HepG2 (cell line): ENCODE measurements at regions not wholly inside any gene's neighbourhood (a gene's known extent, or its start where the extent isn't known, plus 50 kb on each side); places are given as distances from the start of the nearest gene placed in this dataset.

Experiments
- ATAC-seq: fragments of 200-7000 bp; cut with Tn5 transposase; 3 replicates; pipeline ENCODE4 v1.9.1; 2020; ENCODE audit warnings: mild to moderate bottlenecking, moderate library complexity
- BruUV-seq: library from RNA; stranded (reverse); fragments of 400-500 nt; replicated peaks from 2 replicates; lab custom pipeline; 2021; lab: Mats Ljungman, UMichigan
- CTCF ChIA-PET: fragments of 300-600 bp; formaldehyde crosslinking; extraction: SDS; loops from one replicate; lab custom pipeline; 2021; ENCODE audit warnings: low total read pairs, inconsistent platforms, low intra/inter-chr PET ratio; lab: Yijun Ruan, JAX
- POLR2A ChIA-PET: fragments of 350-600 bp; sonication (Branson Sonifier 250); formaldehyde crosslinking; loops from one replicate; lab custom pipeline; 2020; ENCODE audit warnings: antibody characterized with exemption, inconsistent platforms; lab: Yijun Ruan, JAX
- DNase-seq: peaks from one replicate; pipeline ENCODE4 v3.0.0-alpha.2; 2015; ENCODE audit warnings: low spot score
- FAIRE-seq: peaks from 3 replicates; lab custom pipeline; 2011; peaks lifted over from hg19 to GRCh38; lab: Jason Lieb, UNC
- H2AFZ ChIP-seq: one replicate; pipeline ENCODE4 v1.6.1; 2011; ENCODE audit warnings: low read length, inconsistent platforms
- H3K27ac ChIP-seq: fragments of 300-600 bp; 3 replicates; pipeline ENCODE4 v1.8.0; 2011; ENCODE audit warnings: mixed run types, mild to moderate bottlenecking, mixed read lengths, low read length, inconsistent platforms; ENCODE audit not compliant: insufficient read depth; ENCODE audit errors: extremely low read length
- H3K27me3 ChIP-seq, 2 experiments: fragments of 200-600 bp in 1 of 2; 2 replicates in 1 of 2; 3 replicates in 1 of 2; pipeline versions ENCODE4 v1.6.0 to v1.8.0; 2011; ENCODE audit warnings: low read length in 2 of 2, mild to moderate bottlenecking in 2 of 2, moderate library complexity in 2 of 2, inconsistent platforms in 1 of 2; ENCODE audit not compliant: insufficient read depth in 2 of 2, control insufficient read depth in 1 of 2
- H3K36me3 ChIP-seq, 2 experiments: fragments of 200-600 bp in 1 of 2; replicated peaks in 1 of 2; 2 replicates in 1 of 2; 3 replicates in 1 of 2; pipeline versions ENCODE4 v1.5.1 to v1.8.0; 2011; ENCODE audit warnings: low read length in 2 of 2, inconsistent platforms in 1 of 2; ENCODE audit not compliant: insufficient read depth in 2 of 2, control insufficient read depth in 1 of 2
- H3K4me1 ChIP-seq: 2 replicates; pipeline ENCODE4 v1.5.1; 2012; ENCODE audit warnings: low read length, inconsistent platforms; ENCODE audit not compliant: insufficient read depth
- H3K4me2 ChIP-seq: 2 replicates; pipeline ENCODE4 v1.6.0; 2011; ENCODE audit warnings: low read depth, low read length, inconsistent platforms
- H3K4me3 ChIP-seq, 3 experiments: fragments of 200-600 bp in 1 of 3; sonication (generic), shearing (Covaris generic) in 1 of 3; replicated peaks in 1 of 3; 2 replicates each; pipeline ENCODE4 v1.5.1; 2011 to 2016; ENCODE audit warnings: low read length in 3 of 3, inconsistent platforms in 2 of 3, low read depth in 2 of 3, mild to moderate bottlenecking in 2 of 3, control low read depth in 1 of 3, mixed read lengths in 1 of 3; ENCODE audit not compliant: insufficient read depth in 1 of 3
- H3K79me2 ChIP-seq: one replicate; pipeline ENCODE4 v1.6.1; 2011; ENCODE audit warnings: low read length, inconsistent platforms; ENCODE audit not compliant: insufficient read depth
- H3K9ac ChIP-seq: 2 replicates; pipeline ENCODE4 v1.6.0; 2011; ENCODE audit warnings: mild to moderate bottlenecking, low read depth, low read length, inconsistent platforms; ENCODE audit not compliant: insufficient read depth
- H3K9me3 ChIP-seq: 2 replicates; pipeline ENCODE4 v1.5.1; 2012; ENCODE audit warnings: mild to moderate bottlenecking, low read length
- H4K20me1 ChIP-seq: 2 replicates; pipeline ENCODE4 v1.6.0; 2011; ENCODE audit warnings: inconsistent platforms, mild to moderate bottlenecking, low read length, moderate library complexity; ENCODE audit not compliant: insufficient read depth
- FOSL2 ChIP-seq: sonication (generic); formaldehyde crosslinking; IDR thresholded peaks from 2 replicates; pipeline ENCODE4 v1.4.0; 2020; ENCODE audit warnings: missing genetic modification reagents
- KDM3A ChIP-seq: IDR thresholded peaks from 2 replicates; pipeline ENCODE4 v1.6.1; 2018; ENCODE audit warnings: low read depth, missing compliant biosample characterization
- NR1H2 ChIP-seq: sonication (generic); formaldehyde crosslinking; IDR thresholded peaks from 2 replicates; pipeline ENCODE4 v1.8.1; 2022; ENCODE audit warnings: low read depth, missing genetic modification reagents, borderline replicate concordance
- SOX13 ChIP-seq, 3 experiments: fragments of 450-650 bp in 1 of 3; sonication (generic) in 1 of 3; formaldehyde crosslinking in 1 of 3; IDR thresholded peaks in 2 of 3; conservative IDR thresholded peaks in 1 of 3; 2 replicates each; pipeline versions ENCODE4 v1.5.0 to v1.6.1; 2016 to 2020; ENCODE audit warnings: antibody characterized with exemption in 1 of 3, mild to moderate bottlenecking in 1 of 3, missing compliant biosample characterization in 1 of 3, missing genetic modification reagents in 1 of 3, moderate library complexity in 1 of 3
- TOE1 ChIP-seq: sonication (generic); formaldehyde crosslinking; IDR thresholded peaks from 2 replicates; pipeline ENCODE4 v1.4.0; 2020; ENCODE audit warnings: mild to moderate bottlenecking, missing genetic modification reagents
- ZFP62 ChIP-seq: sonication (generic); formaldehyde crosslinking; IDR thresholded peaks from 2 replicates; pipeline ENCODE4 v1.4.0; 2020; ENCODE audit warnings: missing genetic modification reagents
- ZKSCAN5 ChIP-seq: sonication (generic); formaldehyde crosslinking; IDR thresholded peaks from 2 replicates; pipeline ENCODE4 v1.5.1; 2020; ENCODE audit warnings: mild to moderate bottlenecking, missing genetic modification reagents
- ZNF124 ChIP-seq: sonication (generic); formaldehyde crosslinking; IDR thresholded peaks from 2 replicates; pipeline ENCODE4 v1.4.0; 2020; ENCODE audit warnings: missing genetic modification reagents
- ZNF143 ChIP-seq: sonication (generic); formaldehyde crosslinking; IDR thresholded peaks from 2 replicates; pipeline ENCODE4 v1.4.0; 2020; ENCODE audit warnings: missing genetic modification reagents
- ZNF17 ChIP-seq: sonication (generic); formaldehyde crosslinking; IDR thresholded peaks from 2 replicates; pipeline ENCODE4 v1.5.0; 2020; ENCODE audit warnings: mild to moderate bottlenecking, missing genetic modification reagents
- ZNF282 ChIP-seq: fragments of 450-650 bp; IDR thresholded peaks from 2 replicates; pipeline ENCODE4 v1.6.1; 2018; ENCODE audit not compliant: partially characterized antibody
- ZNF652 ChIP-seq: IDR thresholded peaks from 2 replicates; pipeline ENCODE4 v1.6.1; 2016; ENCODE audit warnings: low read depth, borderline replicate concordance
- ZNF720 ChIP-seq: sonication (generic); formaldehyde crosslinking; IDR thresholded peaks from 2 replicates; pipeline ENCODE4 v1.4.0; 2020; ENCODE audit warnings: missing genetic modification reagents
- ZNF746 ChIP-seq: sonication (generic); formaldehyde crosslinking; IDR thresholded peaks from 2 replicates; pipeline ENCODE4 v1.8.0; 2022; ENCODE audit warnings: mild to moderate bottlenecking, missing genetic modification reagents
- ZNF773 ChIP-seq: sonication (generic); formaldehyde crosslinking; IDR thresholded peaks from 2 replicates; pipeline ENCODE4 v1.4.0; 2020; ENCODE audit warnings: missing genetic modification reagents, borderline replicate concordance
- ZNF883 ChIP-seq: sonication (generic); formaldehyde crosslinking; IDR thresholded peaks from 2 replicates; pipeline ENCODE4 v1.5.1; 2020; ENCODE audit warnings: mild to moderate bottlenecking, missing genetic modification reagents; ENCODE audit errors: not compliant biosample characterization
- WGBS: methylation state at CpG from one replicate; pipeline ENCODE4 v1.1.6; 2017; ENCODE audit warnings: low lambda C conversion rate; 5-methylcytosine and 5-hydroxymethylcytosine counted together
- in situ Hi-C: cut with HindIII; loops from 2 replicates; pipeline ENCODE4 v1.10.0; 2017; ENCODE audit warnings: low pct_unique_long_range_greater_than_20kb; ENCODE audit not compliant: extremely low pct_ligation_motif_present
- intact Hi-C: fragments of 100-400 bp; cut with micrococcal nuclease; formaldehyde crosslinking; loops from one replicate; pipeline ENCODE4 v1.10.0; 2022; ENCODE audit not compliant: unreplicated experiment
- TF ChIP-seq, protein P1 (sequence below): sonication (generic); formaldehyde crosslinking; conservative IDR thresholded peaks from 2 replicates; pipeline ENCODE4 v1.8.0; 2022; ENCODE audit warnings: mild to moderate bottlenecking, moderate library complexity, missing genetic modification reagents
- TF ChIP-seq, protein P2 (sequence below): sonication (generic); formaldehyde crosslinking; IDR thresholded peaks from 2 replicates; pipeline ENCODE4 v1.5.0; 2020; ENCODE audit warnings: missing genetic modification reagents, mild to moderate bottlenecking, borderline replicate concordance

DNA sequence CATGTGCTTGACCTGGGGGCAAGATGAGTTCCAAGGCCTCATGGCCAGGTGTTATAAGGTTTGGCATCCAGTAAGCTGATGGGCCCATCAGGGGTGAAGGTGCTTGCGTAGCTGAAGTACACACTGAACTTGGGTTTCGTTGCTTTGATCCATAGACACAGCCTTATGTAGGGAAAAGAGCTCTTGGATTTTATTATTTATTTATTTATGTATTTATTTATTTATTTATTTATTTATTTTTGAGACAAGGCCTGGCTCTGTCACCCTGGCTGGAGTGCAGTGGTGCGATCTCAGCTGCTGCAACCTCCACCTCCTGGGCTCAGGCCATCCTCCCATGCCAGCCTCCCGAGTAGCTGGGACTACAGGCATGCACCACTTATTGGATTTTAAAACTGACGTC is 63.2 kb downstream of the FOXD2 start:
- intact Hi-C loops, result no loop called here
- H3K27ac ChIP-seq, result no peak overlapping the region
- DNase-seq (no peak), FAIRE-seq (no peak)
- H3K4me1 ChIP-seq, result no peaks in the 10 kb centered on the region
- POLR2A ChIA-PET, result no interaction called here
- H3K9me3 ChIP-seq, result no peaks in the 10 kb centered on the region
- WGBS, result 46% methylated on average over 5 of the region's 5 CpGs
- no peaks in the 10 kb centered on the region for H3K36me3 ChIP-seq
- H2AFZ ChIP-seq, result no peak overlapping the region
- CTCF ChIA-PET, result no interaction called here
- no peak overlapping the region for H3K9ac ChIP-seq
- peaks cover 0 to 20% of the 10 kb centered on the region in 2 experiments; a peak in 3 of 5 replicates for H3K27me3 ChIP-seq
- no peak overlapping the region for H3K4me3 ChIP-seq
- no peaks in the 10 kb centered on the region for H4K20me1 ChIP-seq
- TF ChIP-seq ZFP62, result no peak
- TF ChIP-seq, all 625 proteins: peak for 0
- BruUV-seq, result no TSS peak
- Histone ChIP-seq H3K4me2 (no peak overlapping the region), H3K79me2 (no peaks in the 10 kb centered on the region)
- in situ Hi-C loops, result no loop called here
- no peak for ATAC-seq

DNA sequence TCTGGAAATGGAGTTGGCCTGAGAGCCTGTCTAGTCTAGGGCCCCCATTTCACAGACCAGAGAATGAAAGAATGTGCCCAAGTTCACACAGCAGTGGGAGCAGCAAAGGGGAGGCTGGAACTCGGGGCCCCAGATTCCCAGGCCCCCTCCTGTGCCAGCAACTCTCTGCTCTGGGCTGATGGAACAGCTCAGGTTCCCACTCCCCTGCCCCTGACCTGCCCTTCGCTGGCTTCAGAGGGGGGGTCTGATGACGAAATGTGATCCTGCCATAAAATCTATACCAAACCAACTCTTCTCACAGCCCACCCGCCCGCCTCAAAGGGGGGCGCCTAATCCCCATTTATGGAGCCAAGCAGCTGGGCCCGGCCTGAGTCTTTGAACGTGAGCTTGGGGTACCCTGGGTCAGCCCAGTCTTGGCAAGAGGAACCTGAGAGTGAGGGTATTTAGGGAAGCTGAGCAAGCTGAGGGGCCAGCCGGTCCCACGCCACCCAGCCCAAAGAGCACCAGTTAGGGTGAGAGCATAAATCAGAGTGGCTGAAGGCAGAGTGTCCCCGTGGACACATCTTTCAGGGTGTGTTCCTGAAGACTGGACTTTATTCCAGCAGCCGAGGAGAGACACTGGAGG is 65.0 kb downstream of the FOXD2 start:
- WGBS, result 28% methylated on average over 10 of the region's 12 CpGs
- Histone ChIP-seq H3K9ac (no peak overlapping the region), H3K4me2 (no peak overlapping the region), H3K27me3 (peaks cover 2 to 36% of the 10 kb centered on the region in 2 experiments; a peak in 4 of 5 replicates), H3K4me1 (peaks cover 4% of the 10 kb centered on the region; the same call in 1 of the 2 replicates), H2AFZ (no peak overlapping the region), H3K9me3 (no peaks in the 10 kb centered on the region), H3K79me2 (no peaks in the 10 kb centered on the region), H4K20me1 (no peaks in the 10 kb centered on the region), H3K27ac (no peak overlapping the region), H3K4me3 (no peak overlapping the region), H3K36me3 (no peaks in the 10 kb centered on the region)
- POLR2A ChIA-PET, result no interaction called here
- DNase-seq (no peak), FAIRE-seq (no peak), ATAC-seq (no peak)
- CTCF ChIA-PET, result no interaction called here
- intact Hi-C loops, result no loop called here
- in situ Hi-C loops, result no loop called here
- no TSS peak for BruUV-seq
- TF ChIP-seq NR1H2 (CRISPR knock-in tag), result no peak
- no peak for TF ChIP-seq ZNF652
- TF ChIP-seq ZNF282, result no peak
- TF ChIP-seq, protein P1, sequence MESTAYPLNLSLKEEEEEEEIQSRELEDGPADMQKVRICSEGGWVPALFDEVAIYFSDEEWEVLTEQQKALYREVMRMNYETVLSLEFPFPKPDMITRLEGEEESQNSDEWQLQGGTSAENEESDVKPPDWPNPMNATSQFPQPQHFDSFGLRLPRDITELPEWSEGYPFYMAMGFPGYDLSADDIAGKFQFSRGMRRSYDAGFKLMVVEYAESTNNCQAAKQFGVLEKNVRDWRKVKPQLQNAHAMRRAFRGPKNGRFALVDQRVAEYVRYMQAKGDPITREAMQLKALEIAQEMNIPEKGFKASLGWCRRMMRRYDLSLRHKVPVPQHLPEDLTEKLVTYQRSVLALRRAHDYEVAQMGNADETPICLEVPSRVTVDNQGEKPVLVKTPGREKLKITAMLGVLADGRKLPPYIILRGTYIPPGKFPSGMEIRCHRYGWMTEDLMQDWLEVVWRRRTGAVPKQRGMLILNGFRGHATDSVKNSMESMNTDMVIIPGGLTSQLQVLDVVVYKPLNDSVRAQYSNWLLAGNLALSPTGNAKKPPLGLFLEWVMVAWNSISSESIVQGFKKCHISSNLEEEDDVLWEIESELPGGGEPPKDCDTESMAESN, result no peak
- TF ChIP-seq ZNF773 (CRISPR knock-in tag), result no peak
- no peak for TF ChIP-seq FOSL2 (CRISPR knock-in tag)
- TF ChIP-seq ZKSCAN5 (CRISPR knock-in tag), result no peak
- TF ChIP-seq ZNF720 (CRISPR knock-in tag), result no peak
- TF ChIP-seq ZNF883 (CRISPR knock-in tag), result no peak
- no peak for TF ChIP-seq SOX13 (IDR thresholded peaks at IDR 0.05)
- no peak for TF ChIP-seq SOX13 (CRISPR knock-in tag; conservative IDR thresholded peaks at IDR 0.05 in 1 of 2, IDR thresholded peaks at IDR 0.05 in 1 of 2)
- no peak for TF ChIP-seq ZNF17 (CRISPR knock-in tag)
- TF ChIP-seq KDM3A, result no peak
- TF ChIP-seq, protein P2, sequence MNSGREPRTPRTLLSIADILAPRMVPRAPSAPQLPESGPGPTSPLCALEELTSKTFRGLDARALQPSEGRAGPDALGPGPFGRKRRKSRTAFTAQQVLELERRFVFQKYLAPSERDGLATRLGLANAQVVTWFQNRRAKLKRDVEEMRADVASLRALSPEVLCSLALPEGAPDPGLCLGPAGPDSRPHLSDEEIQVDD, result no peak
- TF ChIP-seq ZNF124 (CRISPR knock-in tag), result no peak
- TF ChIP-seq ZNF143 (CRISPR knock-in tag), result no peak
- TF ChIP-seq ZNF746, result no peak
- TF ChIP-seq TOE1 (CRISPR knock-in tag), result no peak
